ENCODE measurements at regions not wholly inside any gene's neighbourhood (a gene's known extent, or its start where the extent isn't known, plus 50 kb on each side); places are given as distances from the start of the nearest gene placed in this dataset.

DNA sequence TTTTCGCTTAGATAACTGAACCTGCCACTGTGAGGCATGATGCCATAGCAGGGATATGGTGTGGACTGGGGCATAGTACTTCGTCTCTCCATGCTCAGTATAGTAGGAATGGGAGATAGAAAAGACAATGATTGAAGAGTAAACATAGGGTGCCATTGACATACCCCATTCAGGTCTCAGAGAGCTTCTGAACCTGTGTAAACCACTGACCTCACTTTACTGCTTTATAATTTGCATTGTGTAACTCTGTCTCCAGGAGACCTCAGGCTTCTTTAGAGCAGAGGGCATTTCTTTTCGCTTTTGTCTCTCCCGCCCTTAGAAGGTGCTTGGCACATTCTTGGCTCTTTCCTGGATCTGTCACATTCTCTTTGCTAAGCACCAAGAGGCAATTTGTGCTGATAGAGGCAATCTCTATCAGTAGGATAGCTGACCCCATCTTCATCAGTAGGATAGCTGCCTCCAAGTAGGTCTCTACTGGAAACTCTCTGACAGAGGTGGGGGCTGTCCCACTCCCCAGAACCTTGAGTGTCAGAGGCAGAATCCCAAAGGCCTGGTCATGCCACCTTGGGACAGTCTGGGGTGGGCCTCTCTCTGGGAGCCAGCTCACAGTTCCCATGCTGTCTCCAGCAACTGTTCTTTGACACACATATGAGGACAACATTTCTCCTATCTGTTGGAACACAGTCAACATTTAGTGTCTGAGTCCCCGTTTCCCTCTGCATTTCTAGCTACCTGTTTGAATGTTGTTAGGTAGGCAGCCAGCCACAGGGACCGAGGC lies 181.9 kb downstream of the UTP18 start:
- H3K79me2 ChIP-seq, result no peaks in the 10 kb centered on the region
- no peak overlapping the region for H2AFZ ChIP-seq
- peaks cover 6% of the 10 kb centered on the region for H3K4me1 ChIP-seq
- no peaks in the 10 kb centered on the region for H3K36me3 ChIP-seq (ENCODE audit: control insufficient read depth, insufficient read depth, low read length)
- TF ChIP-seq, protein P1, sequence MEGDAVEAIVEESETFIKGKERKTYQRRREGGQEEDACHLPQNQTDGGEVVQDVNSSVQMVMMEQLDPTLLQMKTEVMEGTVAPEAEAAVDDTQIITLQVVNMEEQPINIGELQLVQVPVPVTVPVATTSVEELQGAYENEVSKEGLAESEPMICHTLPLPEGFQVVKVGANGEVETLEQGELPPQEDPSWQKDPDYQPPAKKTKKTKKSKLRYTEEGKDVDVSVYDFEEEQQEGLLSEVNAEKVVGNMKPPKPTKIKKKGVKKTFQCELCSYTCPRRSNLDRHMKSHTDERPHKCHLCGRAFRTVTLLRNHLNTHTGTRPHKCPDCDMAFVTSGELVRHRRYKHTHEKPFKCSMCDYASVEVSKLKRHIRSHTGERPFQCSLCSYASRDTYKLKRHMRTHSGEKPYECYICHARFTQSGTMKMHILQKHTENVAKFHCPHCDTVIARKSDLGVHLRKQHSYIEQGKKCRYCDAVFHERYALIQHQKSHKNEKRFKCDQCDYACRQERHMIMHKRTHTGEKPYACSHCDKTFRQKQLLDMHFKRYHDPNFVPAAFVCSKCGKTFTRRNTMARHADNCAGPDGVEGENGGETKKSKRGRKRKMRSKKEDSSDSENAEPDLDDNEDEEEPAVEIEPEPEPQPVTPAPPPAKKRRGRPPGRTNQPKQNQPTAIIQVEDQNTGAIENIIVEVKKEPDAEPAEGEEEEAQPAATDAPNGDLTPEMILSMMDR (IDR thresholded peaks at IDR 0.05), result no peak
- H3K9ac ChIP-seq, result no peak overlapping the region
- H3K4me3 ChIP-seq (ENCODE audit: low read depth, low read length), result no peak overlapping the region
- H3K27me3 ChIP-seq (ENCODE audit: control insufficient read depth, insufficient read depth, low read length), result no peaks in the 10 kb centered on the region
- no peak overlapping the region for H3K4me2 ChIP-seq (ENCODE audit: low read length)
- H3K9me3 ChIP-seq (ENCODE audit: control insufficient read depth, low read length), result no peaks in the 10 kb centered on the region
- no peak overlapping the region for H3K27ac ChIP-seq

DNA sequence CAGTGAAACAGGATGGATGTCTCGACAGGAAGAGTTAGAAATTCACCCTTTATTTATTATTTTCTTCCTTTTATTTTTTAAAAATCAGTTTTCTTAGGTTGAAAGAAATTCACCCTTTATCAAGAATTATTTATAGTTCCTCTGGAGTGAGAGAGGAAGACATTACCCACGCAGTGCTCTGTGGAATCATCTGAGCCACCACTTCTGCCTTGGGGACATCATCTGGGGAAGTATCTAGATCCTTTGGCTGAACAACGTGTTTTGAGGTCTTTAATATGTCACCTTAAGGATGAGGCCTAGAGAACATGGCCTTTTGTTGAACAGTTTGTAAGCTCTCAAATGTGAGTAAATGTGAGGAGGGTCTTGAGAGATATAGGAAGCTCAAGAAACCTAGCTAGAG lies 183.3 kb downstream of the UTP18 start:
- H3K27ac ChIP-seq, result no peak overlapping the region
- no peak overlapping the region for H3K9ac ChIP-seq
- no peaks in the 10 kb centered on the region for H3K9me3 ChIP-seq (ENCODE audit: control insufficient read depth, low read length)
- peaks cover 4% of the 10 kb centered on the region for H3K4me1 ChIP-seq
- no peak overlapping the region for H3K4me2 ChIP-seq (ENCODE audit: low read length)
- no peak overlapping the region for H2AFZ ChIP-seq
- no peaks in the 10 kb centered on the region for H3K79me2 ChIP-seq
- TF ChIP-seq, protein P1 (IDR thresholded peaks at IDR 0.05), result no peak
- no peaks in the 10 kb centered on the region for H3K36me3 ChIP-seq (ENCODE audit: control insufficient read depth, insufficient read depth, low read length)
- no peaks in the 10 kb centered on the region for H3K27me3 ChIP-seq (ENCODE audit: control insufficient read depth, insufficient read depth, low read length)
- H3K4me3 ChIP-seq (ENCODE audit: low read depth, low read length), result no peak overlapping the region

DNA sequence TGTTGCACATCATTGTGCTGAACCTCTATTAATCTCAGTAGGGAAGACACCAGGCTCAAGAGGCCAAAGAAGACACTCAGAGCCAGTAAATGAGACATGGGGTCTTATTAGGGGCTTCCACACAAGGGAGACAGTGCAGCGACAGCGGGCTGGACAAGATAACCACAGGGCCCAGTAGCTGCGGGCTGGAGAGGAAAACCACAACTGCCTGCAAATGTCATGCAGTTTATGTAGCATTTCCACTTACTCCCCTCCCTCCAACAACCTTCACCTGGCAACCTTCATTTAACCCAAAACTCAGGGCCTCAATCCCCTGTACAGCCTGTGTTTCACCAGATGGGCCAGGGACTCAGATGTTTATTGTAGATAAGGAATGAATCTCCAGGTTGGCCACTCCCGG lies 185.6 kb downstream of the UTP18 start:
- no peak overlapping the region for H3K27ac ChIP-seq
- no peak overlapping the region for H3K9ac ChIP-seq
- H3K79me2 ChIP-seq, result no peaks in the 10 kb centered on the region
- H3K4me1 ChIP-seq, result no peaks in the 10 kb centered on the region
- H3K27me3 ChIP-seq (ENCODE audit: control insufficient read depth, insufficient read depth, low read length), result no peaks in the 10 kb centered on the region
- TF ChIP-seq, protein P1 (IDR thresholded peaks at IDR 0.05), result no peak
- H3K36me3 ChIP-seq (ENCODE audit: control insufficient read depth, insufficient read depth, low read length), result no peaks in the 10 kb centered on the region
- no peak overlapping the region for H2AFZ ChIP-seq
- no peak overlapping the region for H3K4me2 ChIP-seq (ENCODE audit: low read length)
- H3K9me3 ChIP-seq (ENCODE audit: control insufficient read depth, low read length), result no peaks in the 10 kb centered on the region
- no peak overlapping the region for H3K4me3 ChIP-seq (ENCODE audit: low read depth, low read length)

DNA sequence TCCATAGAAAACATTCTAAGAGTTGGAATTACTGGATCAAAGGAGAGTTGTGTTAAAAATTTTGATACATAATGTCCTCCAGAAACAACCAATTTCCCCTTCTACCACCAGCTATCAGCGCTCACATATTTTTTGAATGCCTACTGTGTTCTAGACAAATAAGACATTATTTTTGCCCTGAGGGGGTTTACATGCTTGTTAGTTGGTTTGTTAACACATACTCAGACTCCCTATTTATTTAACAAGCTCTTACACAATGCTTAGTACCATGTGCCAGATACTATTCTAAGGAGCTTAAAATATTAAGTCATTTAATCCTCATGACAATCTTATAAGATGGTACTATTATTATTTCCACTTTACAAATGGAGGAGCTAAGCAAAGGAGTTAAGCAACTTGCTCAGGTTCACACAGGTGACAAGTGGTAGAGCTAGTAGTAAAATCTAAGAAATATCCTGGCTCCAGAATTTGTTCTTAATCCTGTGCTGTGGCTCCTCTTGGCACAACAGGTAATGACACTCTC lies 194.2 kb downstream of the UTP18 start:
- Histone ChIP-seq H2AFZ (no peak overlapping the region), H3K9me3 (ENCODE audit: control insufficient read depth, low read length) (no peaks in the 10 kb centered on the region), H3K9ac (no peak overlapping the region), H3K4me3 (ENCODE audit: low read depth, low read length) (no peak overlapping the region), H3K79me2 (no peaks in the 10 kb centered on the region), H3K27me3 (ENCODE audit: control insufficient read depth, insufficient read depth, low read length) (no peaks in the 10 kb centered on the region), H3K4me1 (no peaks in the 10 kb centered on the region), H3K4me2 (ENCODE audit: low read length) (no peak overlapping the region), H3K27ac (no peak overlapping the region), H3K36me3 (ENCODE audit: control insufficient read depth, insufficient read depth, low read length) (no peaks in the 10 kb centered on the region)
- TF ChIP-seq, protein P1 (IDR thresholded peaks at IDR 0.05), result no peak

DNA sequence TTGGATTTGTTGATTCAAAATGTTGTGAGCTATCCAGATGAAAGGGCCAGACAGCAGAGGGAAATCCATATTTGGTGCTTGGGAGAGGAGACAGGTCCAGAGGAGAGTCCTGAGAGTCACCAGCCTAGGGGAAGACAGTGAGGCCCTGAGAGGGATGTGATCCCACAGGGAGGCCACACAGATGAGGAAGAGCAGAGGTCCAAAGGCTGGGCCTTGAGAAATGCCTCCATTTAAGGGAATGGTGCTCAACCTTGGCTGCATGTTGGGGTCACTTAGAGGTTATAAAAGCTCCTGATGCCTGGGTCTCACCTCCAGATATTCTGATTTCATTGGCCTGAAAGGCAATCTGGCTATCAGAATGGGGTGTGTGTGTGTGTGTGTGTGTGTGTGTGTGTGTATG lies 194.9 kb downstream of the UTP18 start:
- TF ChIP-seq, protein P1 (IDR thresholded peaks at IDR 0.05), result no peak
- Histone ChIP-seq H3K27ac (no peak overlapping the region), H3K4me2 (ENCODE audit: low read length) (no peak overlapping the region), H2AFZ (no peak overlapping the region), H3K9ac (no peak overlapping the region), H3K9me3 (ENCODE audit: control insufficient read depth, low read length) (no peaks in the 10 kb centered on the region), H3K79me2 (no peaks in the 10 kb centered on the region), H3K27me3 (ENCODE audit: control insufficient read depth, insufficient read depth, low read length) (no peaks in the 10 kb centered on the region), H3K4me1 (no peaks in the 10 kb centered on the region), H3K36me3 (ENCODE audit: control insufficient read depth, insufficient read depth, low read length) (no peaks in the 10 kb centered on the region), H3K4me3 (ENCODE audit: low read depth, low read length) (no peak overlapping the region)

Data from parathyroid adenoma (tissue), 2 donors.